ENCODE measurements at regions not wholly inside any gene's neighbourhood (a gene's known extent, or its start where the extent isn't known, plus 50 kb on each side); places are given as distances from the start of the nearest gene placed in this dataset.

DNA sequence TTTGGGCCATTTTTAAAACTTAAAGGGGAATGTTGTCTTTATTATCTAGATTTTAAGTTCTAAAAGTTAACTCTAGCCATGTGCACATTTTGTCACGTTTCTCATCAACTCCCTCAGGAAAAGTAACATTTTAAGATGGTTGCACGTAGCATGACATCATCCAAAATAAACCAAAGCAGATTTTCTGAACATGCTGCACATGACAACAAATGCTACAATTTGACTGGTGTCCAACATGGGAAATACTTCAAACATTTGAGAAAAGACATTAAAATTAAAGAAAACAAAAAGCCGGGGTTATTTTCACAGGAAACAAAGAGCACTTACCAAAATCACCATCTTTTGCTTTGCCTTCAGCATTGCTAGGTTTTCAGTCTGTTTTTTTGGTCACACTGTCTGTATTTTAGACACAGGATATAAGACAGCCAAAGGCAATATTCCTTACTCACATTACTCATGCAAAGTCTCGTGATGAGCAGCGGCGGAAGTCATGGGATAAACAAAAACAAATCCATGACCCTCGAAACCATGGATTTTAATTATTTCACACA is 51.3 kb upstream of the RND3 start:
- no peaks in the 10 kb centered on the region for H3K27me3 ChIP-seq (ENCODE audit: low read depth, low read length)
- H3K27ac ChIP-seq (ENCODE audit: low read length): no peak overlapping the region
- TF ChIP-seq, protein P1, sequence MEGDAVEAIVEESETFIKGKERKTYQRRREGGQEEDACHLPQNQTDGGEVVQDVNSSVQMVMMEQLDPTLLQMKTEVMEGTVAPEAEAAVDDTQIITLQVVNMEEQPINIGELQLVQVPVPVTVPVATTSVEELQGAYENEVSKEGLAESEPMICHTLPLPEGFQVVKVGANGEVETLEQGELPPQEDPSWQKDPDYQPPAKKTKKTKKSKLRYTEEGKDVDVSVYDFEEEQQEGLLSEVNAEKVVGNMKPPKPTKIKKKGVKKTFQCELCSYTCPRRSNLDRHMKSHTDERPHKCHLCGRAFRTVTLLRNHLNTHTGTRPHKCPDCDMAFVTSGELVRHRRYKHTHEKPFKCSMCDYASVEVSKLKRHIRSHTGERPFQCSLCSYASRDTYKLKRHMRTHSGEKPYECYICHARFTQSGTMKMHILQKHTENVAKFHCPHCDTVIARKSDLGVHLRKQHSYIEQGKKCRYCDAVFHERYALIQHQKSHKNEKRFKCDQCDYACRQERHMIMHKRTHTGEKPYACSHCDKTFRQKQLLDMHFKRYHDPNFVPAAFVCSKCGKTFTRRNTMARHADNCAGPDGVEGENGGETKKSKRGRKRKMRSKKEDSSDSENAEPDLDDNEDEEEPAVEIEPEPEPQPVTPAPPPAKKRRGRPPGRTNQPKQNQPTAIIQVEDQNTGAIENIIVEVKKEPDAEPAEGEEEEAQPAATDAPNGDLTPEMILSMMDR (IDR thresholded peaks at IDR 0.05; ENCODE audit: low read depth, low read length): no peak
- TF ChIP-seq EZH2phosphoT487 (IDR thresholded peaks at IDR 0.05; ENCODE audit: low read depth): no peak
- no peaks in the 10 kb centered on the region for H3K36me3 ChIP-seq (replicated peaks; ENCODE audit: low read depth, low read length)
- H3K4me1 ChIP-seq (ENCODE audit: low read length): no peaks in the 10 kb centered on the region
- no peak overlapping the region for H3K9ac ChIP-seq (ENCODE audit: low read length)
- no peaks in the 10 kb centered on the region for H3K79me2 ChIP-seq (ENCODE audit: low read length)
- H3K4me3 ChIP-seq (ENCODE audit: low read length): no peak overlapping the region
- H4K20me1 ChIP-seq (ENCODE audit: insufficient read depth, low read length): no peaks in the 10 kb centered on the region
- no peak overlapping the region for H3K4me2 ChIP-seq (ENCODE audit: low read length)
- H3K9me3 ChIP-seq (ENCODE audit: insufficient read depth, low read length): peaks cover 8% of the 10 kb centered on the region; the same call in 1 of the 2 replicates
- no peak overlapping the region for H2AFZ ChIP-seq (ENCODE audit: low read depth, low read length)

Data from OCI-LY3 (cell line).